HCT116 (cell line): ENCODE measurements at regions not wholly inside any gene's neighbourhood (a gene's known extent, or its start where the extent isn't known, plus 50 kb on each side); places are given as distances from the start of the nearest gene placed in this dataset.

ENCODE experiments used
- CEBPB ChIP-seq: IDR thresholded peaks from 2 replicates; pipeline ENCODE4 v1.6.1; 2012; ENCODE audit warnings: low read depth
- CTCF ChIP-seq, 3 experiments: fragments of 200-600 bp in 1 of 3; sonication (generic) in 1 of 3; IDR thresholded peaks in 2 of 3; conservative IDR thresholded peaks in 1 of 3; 2 replicates each; pipeline ENCODE4 v1.5.1; 2012 to 2017; ENCODE audit warnings: low read depth in 2 of 3, low read length in 2 of 3, antibody characterized with exemption in 1 of 3, borderline replicate concordance in 1 of 3, control low read depth in 1 of 3, mild to moderate bottlenecking in 1 of 3, mixed read lengths in 1 of 3, mixed run types in 1 of 3, moderate library complexity in 1 of 3; ENCODE audit not compliant: insufficient read depth in 1 of 3
- ELF1 ChIP-seq: IDR thresholded peaks from 2 replicates; pipeline ENCODE4 v1.6.1; 2012; ENCODE audit warnings: low read depth, borderline replicate concordance
- EZH2 ChIP-seq: fragments of 200-600 bp; sonication (generic); IDR thresholded peaks from 2 replicates; pipeline ENCODE4 v1.6.1; 2017; ENCODE audit warnings: antibody characterized with exemption, mixed run types
- JUND ChIP-seq: IDR thresholded peaks from 2 replicates; pipeline ENCODE4 v1.6.1; 2012
- POLR2A ChIP-seq: IDR thresholded peaks from 2 replicates; pipeline ENCODE4 v1.7.0; 2011; ENCODE audit warnings: borderline replicate concordance; ENCODE audit not compliant: insufficient read depth, insufficient read length; ENCODE audit errors: extremely low read depth
- POLR2AphosphoS5 ChIP-seq: IDR thresholded peaks from 2 replicates; pipeline ENCODE4 v1.6.1; 2011; ENCODE audit warnings: mild to moderate bottlenecking, low read depth, low read length, moderate library complexity
- RAD21 ChIP-seq: IDR thresholded peaks from 2 replicates; pipeline ENCODE4 v1.6.1; 2012; ENCODE audit warnings: low read depth, mild to moderate bottlenecking
- REST ChIP-seq: IDR thresholded peaks from 2 replicates; pipeline ENCODE4 v1.6.1; 2012; ENCODE audit warnings: low read depth
- SP1 ChIP-seq: IDR thresholded peaks from 2 replicates; pipeline ENCODE4 v1.6.1; 2012; ENCODE audit warnings: low read depth
- TCF7L2 ChIP-seq: IDR thresholded peaks from 2 replicates; pipeline ENCODE4 v1.7.0; 2011; ENCODE audit warnings: borderline replicate concordance, inconsistent platforms; ENCODE audit not compliant: insufficient read depth, insufficient read length; ENCODE audit errors: extremely low read depth
- ZBTB33 ChIP-seq: IDR thresholded peaks from 2 replicates; pipeline ENCODE4 v1.6.1; 2011; ENCODE audit warnings: mild to moderate bottlenecking, low read length, moderate library complexity; ENCODE audit not compliant: insufficient replicate concordance; ENCODE audit errors: extremely low read depth

- TF ChIP-seq POLR2A = no peak
- no peak for TF ChIP-seq CTCF (IDR thresholded peaks at IDR 0.05 in 2 of 3, conservative IDR thresholded peaks at IDR 0.05 in 1 of 3; ENCODE audit: borderline replicate concordance in 1 of 3, insufficient read depth in 1 of 3, low read depth in 2 of 3, low read length in 2 of 3)
- no peak for TF ChIP-seq REST
- no peak for TF ChIP-seq POLR2AphosphoS5
- no peak for TF ChIP-seq SP1
- no peak for TF ChIP-seq EZH2
- TF ChIP-seq CEBPB = no peak
- no peak for TF ChIP-seq ZBTB33
- TF ChIP-seq JUND = no peak
- no peak for TF ChIP-seq ELF1
- no peak for TF ChIP-seq TCF7L2
- TF ChIP-seq RAD21 = no peak
Observed at GRCh38 chr10:57186201-57186600, 825.1 kb upstream of the ZWINT start.
